Adrenal gland (tissue), 5 donors: ENCODE measurements at regions not wholly inside any gene's neighbourhood (a gene's known extent, or its start where the extent isn't known, plus 50 kb on each side); places are given as distances from the start of the nearest gene placed in this dataset.

Source experiments
- CTCF ChIP-seq, 6 experiments: fragments of 450-650 bp in 4 of 6; fragments of 200-600 bp in 2 of 6; sonication (generic) in 1 of 6; IDR thresholded peaks; 1 replicate in 5 of 6; 2 replicates in 1 of 6; pipeline versions ENCODE4 v1.5.1 to v1.8.0; 2016 to 2021; ENCODE audit warnings: antibody characterized with exemption in 6 of 6, mild to moderate bottlenecking in 2 of 6, moderate library complexity in 1 of 6
- POLR2A ChIP-seq, 2 donors: fragments of 450-650 bp; IDR thresholded peaks; one replicate each; pipeline ENCODE4 v1.6.1; 2017; ENCODE audit warnings: antibody characterized with exemption in 2 of 2, mild to moderate bottlenecking in 2 of 2, moderate library complexity in 1 of 2
- donor health status: DM: no; HTN: no; CAD: no.

- TF ChIP-seq CTCF (IDR thresholded peaks at IDR 0.05) (no peak), POLR2A (IDR thresholded peaks at IDR 0.05) (no peak)
These were observed 335.5 kb downstream of the FOXL1 start for GRCh38 chr16:86913886-86914285.
